ENCODE measurements at regions not wholly inside any gene's neighbourhood (a gene's known extent, or its start where the extent isn't known, plus 50 kb on each side); places are given as distances from the start of the nearest gene placed in this dataset.
"Not testable (repeated sequence)": the region's sequence is repeated elsewhere in the genome, so short reads cannot be mapped to it uniquely, and the experiment has no call there.

DNA sequence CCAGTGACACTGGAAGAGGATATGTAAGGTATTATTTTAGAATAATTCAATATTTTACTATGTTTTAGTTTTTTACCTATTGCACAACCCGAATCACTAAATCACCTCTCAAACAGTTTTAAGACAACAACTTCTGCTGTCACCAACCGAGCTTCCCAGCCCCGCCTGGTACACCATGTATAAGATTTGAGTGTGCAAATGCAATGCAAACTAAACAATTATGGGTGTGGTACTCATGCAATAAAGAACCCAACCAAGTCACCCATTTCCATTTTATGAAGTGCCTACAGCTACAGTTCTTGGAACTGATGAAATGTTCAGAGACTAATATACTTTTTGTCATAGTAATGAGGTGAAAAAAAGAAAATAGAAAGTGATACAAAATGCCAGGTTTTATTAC lies 256.2 kb downstream of the TAFA4 start:
- TF ChIP-seq, protein P1, sequence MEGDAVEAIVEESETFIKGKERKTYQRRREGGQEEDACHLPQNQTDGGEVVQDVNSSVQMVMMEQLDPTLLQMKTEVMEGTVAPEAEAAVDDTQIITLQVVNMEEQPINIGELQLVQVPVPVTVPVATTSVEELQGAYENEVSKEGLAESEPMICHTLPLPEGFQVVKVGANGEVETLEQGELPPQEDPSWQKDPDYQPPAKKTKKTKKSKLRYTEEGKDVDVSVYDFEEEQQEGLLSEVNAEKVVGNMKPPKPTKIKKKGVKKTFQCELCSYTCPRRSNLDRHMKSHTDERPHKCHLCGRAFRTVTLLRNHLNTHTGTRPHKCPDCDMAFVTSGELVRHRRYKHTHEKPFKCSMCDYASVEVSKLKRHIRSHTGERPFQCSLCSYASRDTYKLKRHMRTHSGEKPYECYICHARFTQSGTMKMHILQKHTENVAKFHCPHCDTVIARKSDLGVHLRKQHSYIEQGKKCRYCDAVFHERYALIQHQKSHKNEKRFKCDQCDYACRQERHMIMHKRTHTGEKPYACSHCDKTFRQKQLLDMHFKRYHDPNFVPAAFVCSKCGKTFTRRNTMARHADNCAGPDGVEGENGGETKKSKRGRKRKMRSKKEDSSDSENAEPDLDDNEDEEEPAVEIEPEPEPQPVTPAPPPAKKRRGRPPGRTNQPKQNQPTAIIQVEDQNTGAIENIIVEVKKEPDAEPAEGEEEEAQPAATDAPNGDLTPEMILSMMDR (IDR thresholded peaks at IDR 0.05), result no peak
- Histone ChIP-seq H3K4me3 (no peak overlapping the region), H3K4me1 (no peaks in the 10 kb centered on the region), H3K27me3 (ENCODE audit: low read depth) (no peaks in the 10 kb centered on the region), H3K36me3 (no peaks in the 10 kb centered on the region), H3K27ac (no peak overlapping the region), H3K9me3 (no peaks in the 10 kb centered on the region)
- ATAC-seq, result no peak
- intact Hi-C loops (cut with DNase I), result no loop called here
- no peak for DNase-seq

DNA sequence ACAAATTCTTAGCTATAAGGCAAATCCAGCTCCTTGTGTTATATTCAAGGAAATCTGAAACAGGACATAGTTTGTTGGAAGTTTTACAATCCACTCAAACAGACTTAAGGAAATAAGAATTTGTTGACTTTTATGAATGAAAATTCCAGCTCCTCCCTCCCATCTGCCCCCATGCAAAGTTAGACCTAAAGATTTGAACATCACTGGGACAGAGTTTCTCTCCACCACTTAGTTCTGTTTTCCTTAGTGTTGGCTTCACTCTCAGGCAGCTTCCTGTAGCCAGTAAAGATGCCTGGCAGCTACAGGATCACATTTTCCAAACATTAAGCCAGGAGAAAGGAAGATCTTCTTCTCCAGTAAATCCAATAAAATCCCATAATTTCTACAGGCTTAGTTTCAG lies 265.0 kb downstream of the TAFA4 start:
- TF ChIP-seq, protein P1 (IDR thresholded peaks at IDR 0.05), result no peak
- no peaks in the 10 kb centered on the region for H3K4me1 ChIP-seq

DNA sequence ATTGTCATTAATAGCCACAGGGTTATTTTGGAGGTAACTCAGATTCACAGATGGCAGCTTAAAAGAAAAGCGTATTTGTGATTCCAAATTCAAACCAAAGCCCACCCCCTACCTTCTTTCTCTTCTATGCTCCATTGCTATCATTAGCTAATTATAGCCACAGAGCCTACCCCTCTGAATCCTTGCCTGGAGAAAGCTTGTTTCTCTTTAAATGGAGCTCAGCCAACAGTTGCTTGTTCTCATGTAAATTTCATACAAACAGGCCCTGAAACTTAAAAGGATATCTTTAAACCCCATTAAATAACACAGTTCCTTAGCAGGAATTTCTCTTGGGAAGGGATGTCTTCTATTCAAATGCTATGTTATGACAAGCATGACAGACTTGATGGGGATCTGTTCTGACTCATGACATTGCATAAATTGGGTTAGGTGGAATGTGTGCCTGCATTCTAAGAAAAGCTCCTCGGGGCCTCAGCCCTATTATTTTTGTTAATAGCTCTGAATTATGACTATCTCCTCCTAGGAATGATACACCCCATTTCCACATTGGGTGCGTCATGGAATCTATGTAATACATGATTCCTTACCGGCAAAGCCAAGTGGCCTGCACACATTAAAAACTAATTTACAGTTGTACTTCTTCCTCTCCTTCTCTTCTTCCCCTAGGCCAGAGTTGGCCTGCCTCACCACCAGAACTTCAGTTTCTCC lies 265.8 kb downstream of the TAFA4 start:
- TF ChIP-seq, protein P1 (IDR thresholded peaks at IDR 0.05), result no peak
- H3K27ac ChIP-seq, result no peak overlapping the region
- intact Hi-C loops (cut with DNase I), result no loop called here

More for the DNA sequence above, 265.0 kb downstream of the TAFA4 start:
- Histone ChIP-seq H3K27ac (no peak overlapping the region), H3K4me3 (no peak overlapping the region), H3K9me3 (no peaks in the 10 kb centered on the region), H3K27me3 (ENCODE audit: low read depth) (no peaks in the 10 kb centered on the region), H3K36me3 (no peaks in the 10 kb centered on the region)
- intact Hi-C loops (cut with DNase I), result no loop called here
- DNase-seq (no peak), ATAC-seq (no peak)

DNA sequence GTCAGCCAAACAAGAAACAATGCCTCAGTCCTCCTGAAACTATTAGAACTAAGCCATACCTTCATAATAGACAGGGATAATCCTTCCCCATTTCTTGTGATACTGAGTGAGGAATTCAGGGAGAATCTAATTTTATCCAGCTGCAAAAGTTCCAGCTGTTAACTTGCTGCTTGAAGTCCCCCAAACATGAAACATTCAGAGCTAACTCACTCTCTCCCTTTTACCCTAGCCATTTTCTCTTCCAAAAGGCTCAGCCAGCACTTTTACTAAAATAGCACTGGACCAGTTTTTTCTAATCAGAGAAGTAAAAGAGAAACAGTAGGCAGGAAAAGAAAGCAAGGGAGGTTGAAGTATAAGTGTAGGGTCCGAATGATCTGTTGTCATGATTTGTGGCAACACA lies 268.1 kb downstream of the TAFA4 start:
- Histone ChIP-seq H3K36me3 (no peaks in the 10 kb centered on the region), H3K4me3 (no peak overlapping the region), H3K9me3 (no peaks in the 10 kb centered on the region), H3K27me3 (ENCODE audit: low read depth) (no peaks in the 10 kb centered on the region), H3K4me1 (no peaks in the 10 kb centered on the region), H3K27ac (no peak overlapping the region)
- ATAC-seq, result no peak
- TF ChIP-seq, protein P1 (IDR thresholded peaks at IDR 0.05), result no peak
- intact Hi-C loops (cut with DNase I), result no loop called here
- no peak for DNase-seq

More for the DNA sequence above, 265.8 kb downstream of the TAFA4 start:
- Histone ChIP-seq H3K4me3 (no peak overlapping the region), H3K9me3 (no peaks in the 10 kb centered on the region), H3K4me1 (no peaks in the 10 kb centered on the region), H3K27me3 (ENCODE audit: low read depth) (no peaks in the 10 kb centered on the region), H3K36me3 (no peaks in the 10 kb centered on the region)
- no peak for ATAC-seq
- no peak for DNase-seq

DNA sequence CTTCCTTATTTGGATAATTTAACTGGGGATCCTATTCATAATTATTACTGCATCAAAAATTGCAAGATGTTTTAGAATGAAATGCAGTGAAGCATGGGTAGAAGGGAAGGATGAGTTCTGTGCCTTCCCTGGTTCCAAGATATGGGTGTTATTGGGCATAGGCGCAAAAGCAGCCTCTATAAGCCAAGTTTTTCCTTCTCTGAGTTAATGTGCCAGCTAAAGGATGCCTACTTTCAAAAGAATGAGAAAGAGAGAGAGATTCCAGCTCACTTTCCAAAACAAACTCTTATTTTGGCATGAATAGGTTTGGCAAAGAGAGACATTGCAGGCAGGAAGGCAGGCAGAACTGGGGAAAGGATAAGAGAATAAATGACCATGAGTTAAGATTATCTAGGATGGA lies 270.2 kb downstream of the TAFA4 start:
- Histone ChIP-seq H3K36me3 (no peaks in the 10 kb centered on the region), H3K27me3 (ENCODE audit: low read depth) (no peaks in the 10 kb centered on the region), H3K27ac (no peak overlapping the region), H3K4me1 (no peaks in the 10 kb centered on the region), H3K9me3 (no peaks in the 10 kb centered on the region), H3K4me3 (no peak overlapping the region)
- DNase-seq (no peak), ATAC-seq (no peak)
- intact Hi-C loops (cut with DNase I), result no loop called here
- TF ChIP-seq, protein P1 (IDR thresholded peaks at IDR 0.05), result no peak

DNA sequence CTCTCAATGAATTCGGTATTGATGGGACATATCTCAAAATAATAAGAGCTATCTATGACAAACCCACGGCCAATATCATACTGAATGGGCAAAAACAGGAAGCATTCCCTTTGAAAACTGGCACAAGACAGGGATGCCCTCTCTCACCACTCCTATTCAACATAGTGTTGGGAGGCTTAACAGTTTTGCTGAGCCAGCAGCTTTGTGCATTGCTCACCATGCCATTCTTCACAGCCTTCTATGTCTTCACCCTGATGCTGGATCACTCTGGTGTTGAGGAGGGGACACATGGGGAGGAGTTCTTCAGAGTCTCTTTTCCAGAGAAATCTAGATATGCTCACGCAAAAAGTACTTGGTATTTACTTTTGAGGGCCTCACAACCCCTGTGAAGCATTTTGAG lies 281.7 kb downstream of the TAFA4 start:
- ATAC-seq; DNase-seq; H3K9me3 ChIP-seq; H3K27me3 ChIP-seq (ENCODE audit: low read depth); H3K4me1 ChIP-seq; intact Hi-C loops (cut with DNase I); H3K27ac ChIP-seq; H3K36me3 ChIP-seq; H3K4me3 ChIP-seq: not testable (repeated sequence)

Data from lower lobe of right lung (tissue), 2 donors.